Loucy (cell line): ENCODE measurements at regions not wholly inside any gene's neighbourhood (a gene's known extent, or its start where the extent isn't known, plus 50 kb on each side); places are given as distances from the start of the nearest gene placed in this dataset.

Experiments used
- H2AFZ ChIP-seq: fragments of 200-600 bp; sonication (generic); 2 replicates; pipeline ENCODE4 v1.6.0; 2016; ENCODE audit warnings: antibody characterized with exemption, mild to moderate bottlenecking, low read length, moderate library complexity
- H3F3A ChIP-seq: fragments of 200-600 bp; 2 replicates; pipeline ENCODE4 v1.6.0; 2016; ENCODE audit warnings: antibody characterized with exemption, low read depth, mild to moderate bottlenecking
- H3K27me3 ChIP-seq: fragments of 200-600 bp; sonication (generic); 2 replicates; pipeline ENCODE4 v1.6.1; 2014; ENCODE audit warnings: low read length, mild to moderate bottlenecking; ENCODE audit not compliant: insufficient read depth, poor library complexity, severe bottlenecking
- H3K36me3 ChIP-seq: fragments of 200-600 bp; sonication (generic); 2 replicates; pipeline ENCODE4 v1.6.1; 2016; ENCODE audit warnings: low read length; ENCODE audit not compliant: insufficient read depth
- H3K4me1 ChIP-seq: fragments of 200-600 bp; sonication (generic); 2 replicates; pipeline ENCODE4 v1.5.1; 2014; ENCODE audit warnings: low read length, mild to moderate bottlenecking; ENCODE audit not compliant: insufficient read depth, poor library complexity, severe bottlenecking
- H3K4me2 ChIP-seq: fragments of 200-600 bp; sonication (generic); 2 replicates; pipeline ENCODE4 v1.6.0; 2014; ENCODE audit warnings: antibody characterized with exemption, low read length, low read depth, mild to moderate bottlenecking; ENCODE audit not compliant: poor library complexity, severe bottlenecking
- H3K4me3 ChIP-seq: fragments of 200-600 bp; sonication (generic); 2 replicates; pipeline ENCODE4 v1.5.1; 2014; ENCODE audit warnings: low read length, mild to moderate bottlenecking, mixed read lengths; ENCODE audit not compliant: poor library complexity, severe bottlenecking
- H3K79me2 ChIP-seq: fragments of 200-600 bp; sonication (generic); 2 replicates; pipeline ENCODE4 v1.6.1; 2014; ENCODE audit warnings: low read length; ENCODE audit not compliant: insufficient read depth
- H3K9ac ChIP-seq: fragments of 200-600 bp; sonication (generic); 2 replicates; pipeline ENCODE4 v1.6.0; 2014; ENCODE audit warnings: mild to moderate bottlenecking, low read depth, low read length, moderate library complexity; ENCODE audit not compliant: poor library complexity, severe bottlenecking
- H3K9me2 ChIP-seq: fragments of 200-600 bp; sonication (generic); replicated peaks from 2 replicates; pipeline ENCODE4 v1.6.1; 2016; ENCODE audit warnings: low read depth, low read length, mixed read lengths
- H3K9me3 ChIP-seq: fragments of 200-600 bp; sonication (generic); 2 replicates; pipeline ENCODE4 v1.6.1; 2014; ENCODE audit warnings: mild to moderate bottlenecking, antibody characterized with exemption, low read length, low read depth; ENCODE audit not compliant: insufficient read depth
- H4K20me1 ChIP-seq: fragments of 200-600 bp; sonication (generic); 2 replicates; pipeline ENCODE4 v1.6.0; 2014; ENCODE audit warnings: antibody characterized with exemption, low read length, mild to moderate bottlenecking; ENCODE audit not compliant: insufficient read depth, poor library complexity, severe bottlenecking
- EZH2phosphoT487 ChIP-seq: fragments of 200-600 bp; IDR thresholded peaks from 2 replicates; pipeline ENCODE4 v1.6.1; 2018; ENCODE audit warnings: antibody characterized with exemption, mild to moderate bottlenecking, moderate library complexity, borderline replicate concordance
- TF ChIP-seq, protein P1 (sequence below): fragments of 200-600 bp; sonication (generic); conservative IDR thresholded peaks from 2 replicates; pipeline ENCODE4 v1.5.1; 2014; ENCODE audit warnings: mild to moderate bottlenecking, antibody characterized with exemption, low read length

DNA sequence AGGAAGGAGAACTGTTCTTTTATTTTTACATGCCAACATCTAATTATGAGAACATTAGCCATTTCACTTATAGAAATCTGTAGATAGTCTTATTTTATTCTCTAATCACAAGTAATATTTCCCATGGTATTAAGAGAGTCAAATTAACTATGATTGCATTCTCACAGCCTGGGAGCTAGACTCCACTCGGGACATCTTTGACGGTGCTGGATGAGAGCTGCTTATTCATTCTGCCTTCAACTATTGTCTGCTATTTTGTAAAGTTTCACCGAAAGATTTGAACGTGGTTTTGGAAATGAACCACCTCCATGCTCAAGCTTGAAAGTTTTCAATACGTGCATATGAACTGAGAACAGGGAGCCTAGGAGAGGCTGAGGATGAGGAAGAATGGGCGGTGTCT lies 264.3 kb upstream of the KLF6 start:
- Histone ChIP-seq H3K9ac (no peak overlapping the region), H3K79me2 (no peaks in the 10 kb centered on the region), H4K20me1 (no peaks in the 10 kb centered on the region), H3K27me3 (no peaks in the 10 kb centered on the region), H3K9me2 (no peaks in the 10 kb centered on the region), H3K4me3 (no peak overlapping the region), H3K4me1 (no peaks in the 10 kb centered on the region), H3K4me2 (no peak overlapping the region), H2AFZ (no peak overlapping the region), H3K9me3 (no peaks in the 10 kb centered on the region), H3F3A (no peaks in the 10 kb centered on the region), H3K36me3 (no peaks in the 10 kb centered on the region)
- TF ChIP-seq, protein P1, sequence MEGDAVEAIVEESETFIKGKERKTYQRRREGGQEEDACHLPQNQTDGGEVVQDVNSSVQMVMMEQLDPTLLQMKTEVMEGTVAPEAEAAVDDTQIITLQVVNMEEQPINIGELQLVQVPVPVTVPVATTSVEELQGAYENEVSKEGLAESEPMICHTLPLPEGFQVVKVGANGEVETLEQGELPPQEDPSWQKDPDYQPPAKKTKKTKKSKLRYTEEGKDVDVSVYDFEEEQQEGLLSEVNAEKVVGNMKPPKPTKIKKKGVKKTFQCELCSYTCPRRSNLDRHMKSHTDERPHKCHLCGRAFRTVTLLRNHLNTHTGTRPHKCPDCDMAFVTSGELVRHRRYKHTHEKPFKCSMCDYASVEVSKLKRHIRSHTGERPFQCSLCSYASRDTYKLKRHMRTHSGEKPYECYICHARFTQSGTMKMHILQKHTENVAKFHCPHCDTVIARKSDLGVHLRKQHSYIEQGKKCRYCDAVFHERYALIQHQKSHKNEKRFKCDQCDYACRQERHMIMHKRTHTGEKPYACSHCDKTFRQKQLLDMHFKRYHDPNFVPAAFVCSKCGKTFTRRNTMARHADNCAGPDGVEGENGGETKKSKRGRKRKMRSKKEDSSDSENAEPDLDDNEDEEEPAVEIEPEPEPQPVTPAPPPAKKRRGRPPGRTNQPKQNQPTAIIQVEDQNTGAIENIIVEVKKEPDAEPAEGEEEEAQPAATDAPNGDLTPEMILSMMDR, result no peak
- TF ChIP-seq EZH2phosphoT487, result no peak

DNA sequence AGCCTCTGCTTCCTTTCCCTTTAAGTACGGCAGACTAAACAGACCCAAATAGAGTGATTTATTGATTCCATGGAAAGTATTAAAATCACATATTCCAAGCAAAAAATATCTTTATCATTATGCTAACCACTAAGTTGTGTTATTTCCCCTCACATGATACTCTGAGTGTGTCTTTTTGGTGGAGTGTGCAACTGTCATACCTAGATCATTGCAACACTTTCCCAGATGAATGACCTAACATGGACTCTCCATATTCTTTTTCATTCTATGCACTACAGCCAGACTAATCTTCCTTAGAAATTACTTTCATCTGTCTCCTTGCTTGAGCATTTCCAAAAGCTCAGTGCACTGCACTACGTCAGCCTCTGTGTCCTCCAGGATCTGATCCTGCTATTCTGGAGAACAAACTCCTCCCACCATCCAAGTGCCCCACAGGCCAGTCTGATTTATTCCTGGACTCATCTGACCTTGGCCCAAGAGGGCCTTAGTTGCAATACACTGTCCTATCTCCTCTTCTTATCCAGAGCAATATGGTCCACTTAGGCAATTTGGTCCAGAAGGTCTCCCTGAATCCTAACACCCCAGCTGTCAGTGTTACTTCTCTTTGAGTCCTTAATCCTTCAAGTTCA lies 263.3 kb upstream of the KLF6 start:
- TF ChIP-seq EZH2phosphoT487, result no peak
- TF ChIP-seq, protein P1, result no peak
- Histone ChIP-seq H3K4me2 (no peak overlapping the region), H3K36me3 (no peaks in the 10 kb centered on the region), H3K9me3 (no peaks in the 10 kb centered on the region), H3K4me3 (no peak overlapping the region), H3K9me2 (no peaks in the 10 kb centered on the region), H3K27me3 (no peaks in the 10 kb centered on the region), H3F3A (no peaks in the 10 kb centered on the region), H3K4me1 (no peaks in the 10 kb centered on the region), H2AFZ (no peak overlapping the region), H3K79me2 (no peaks in the 10 kb centered on the region), H3K9ac (no peak overlapping the region), H4K20me1 (no peaks in the 10 kb centered on the region)

DNA sequence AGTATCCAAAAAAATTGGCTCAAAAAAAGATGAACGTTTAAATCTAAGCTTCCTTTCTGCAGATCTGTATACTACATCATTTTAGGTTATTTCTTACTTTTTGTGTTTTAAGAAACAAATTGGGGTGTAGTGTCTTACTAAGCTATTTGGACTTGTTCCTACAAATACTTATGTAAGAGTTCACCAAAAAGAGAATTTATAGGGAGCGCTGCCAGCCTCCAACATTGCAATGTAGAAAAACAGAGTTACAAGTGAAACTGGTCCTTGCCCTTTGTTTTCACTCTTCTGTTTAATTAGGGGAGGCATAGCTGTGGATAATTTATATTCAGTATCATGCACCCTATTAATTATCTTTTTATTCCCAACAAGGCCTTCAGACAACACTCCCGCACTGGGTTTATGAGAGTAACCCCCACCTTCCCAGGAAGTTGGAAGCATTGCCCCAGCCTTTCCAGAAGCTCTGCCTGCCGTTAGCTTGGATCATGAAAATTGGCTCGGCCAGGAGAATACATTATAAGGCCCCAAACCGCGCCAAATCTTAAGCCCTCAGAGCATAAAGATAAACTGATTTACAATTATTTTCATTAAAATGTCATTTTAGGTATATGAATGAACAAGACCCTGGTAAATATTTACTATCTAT lies 261.8 kb upstream of the KLF6 start:
- H3K27me3 ChIP-seq, result no peaks in the 10 kb centered on the region
- no peaks in the 10 kb centered on the region for H4K20me1 ChIP-seq
- no peak overlapping the region for H2AFZ ChIP-seq

More for the DNA sequence above, 261.8 kb upstream of the KLF6 start:
- no peak overlapping the region for H3K4me3 ChIP-seq
- no peaks in the 10 kb centered on the region for H3K9me3 ChIP-seq
- H3K4me1 ChIP-seq, result no peaks in the 10 kb centered on the region
- H3K9ac ChIP-seq, result no peak overlapping the region
- no peak overlapping the region for H3K4me2 ChIP-seq
- no peak for TF ChIP-seq EZH2phosphoT487
- TF ChIP-seq, protein P1, result no peak
- no peaks in the 10 kb centered on the region for H3K36me3 ChIP-seq
- H3K9me2 ChIP-seq, result no peaks in the 10 kb centered on the region
- H3F3A ChIP-seq, result no peaks in the 10 kb centered on the region
- no peaks in the 10 kb centered on the region for H3K79me2 ChIP-seq
